GM23338 (cell line): ENCODE measurements at regions not wholly inside any gene's neighbourhood (a gene's known extent, or its start where the extent isn't known, plus 50 kb on each side); places are given as distances from the start of the nearest gene placed in this dataset.

Experiments used
- ATAC-seq: fragments of 200-7000 bp; cut with Tn5 transposase; 3 replicates; pipeline ENCODE4 v1.9.1; 2020
- DNase-seq: peaks from one replicate; pipeline ENCODE4 v3.0.0-alpha.2; 2015; ENCODE audit warnings: low spot score
- H2AFZ ChIP-seq: fragments of 200-600 bp; sonication (generic); 2 replicates; pipeline ENCODE4 v1.8.0; 2016; ENCODE audit warnings: antibody characterized with exemption, mild to moderate bottlenecking, moderate library complexity
- H3F3A ChIP-seq: fragments of 200-600 bp; sonication (generic); replicated peaks from 2 replicates; pipeline ENCODE4 v1.8.0; 2017; ENCODE audit warnings: antibody characterized with exemption, mixed run types, low read depth
- H3K27ac ChIP-seq: fragments of 200-600 bp; sonication (generic); 2 replicates; pipeline ENCODE4 v1.6.1; 2016; ENCODE audit warnings: low read depth
- H3K27me3 ChIP-seq: fragments of 200-600 bp; sonication (generic); 2 replicates; pipeline ENCODE4 v1.8.0; 2016; ENCODE audit warnings: mild to moderate bottlenecking, mixed run types, moderate library complexity; ENCODE audit not compliant: insufficient read depth
- H3K36me3 ChIP-seq: fragments of 200-600 bp; sonication (generic); 2 replicates; pipeline ENCODE4 v1.8.0; 2016; ENCODE audit warnings: mild to moderate bottlenecking; ENCODE audit not compliant: insufficient read depth
- H3K4me1 ChIP-seq: fragments of 200-600 bp; sonication (generic); 2 replicates; pipeline ENCODE4 v1.8.0; 2016; ENCODE audit warnings: mild to moderate bottlenecking, moderate library complexity; ENCODE audit not compliant: insufficient read depth
- H3K4me2 ChIP-seq: fragments of 200-600 bp; sonication (generic); 2 replicates; pipeline ENCODE4 v1.7.1; 2017; ENCODE audit warnings: mixed run types
- H3K4me3 ChIP-seq: fragments of 200-600 bp; sonication (generic); 2 replicates; pipeline ENCODE4 v1.6.1; 2016; ENCODE audit warnings: mixed run types
- H3K79me2 ChIP-seq: fragments of 200-600 bp; sonication (generic); replicated peaks from 2 replicates; pipeline ENCODE4 v1.8.0; 2017; ENCODE audit warnings: mild to moderate bottlenecking; ENCODE audit not compliant: insufficient read depth
- H3K9me2 ChIP-seq: fragments of 200-600 bp; sonication (generic); 2 replicates; pipeline ENCODE4 v1.8.0; 2017; ENCODE audit not compliant: insufficient read depth
- H4K20me1 ChIP-seq: fragments of 200-600 bp; sonication (generic); replicated peaks from 2 replicates; pipeline ENCODE4 v1.8.0; 2017; ENCODE audit warnings: mild to moderate bottlenecking; ENCODE audit not compliant: insufficient read depth
- H3K27ac Mint-ChIP-seq: 2 replicates; pipeline ENCODE4 v1.8.0; 2020; ENCODE audit warnings: inconsistent platforms, mild to moderate bottlenecking, moderate library complexity, mixed read lengths
- H3K27me3 Mint-ChIP-seq: 3 replicates; pipeline ENCODE4 v1.8.0; 2022; ENCODE audit warnings: low read depth, mild to moderate bottlenecking, moderate library complexity, mixed read lengths, inconsistent platforms; ENCODE audit not compliant: insufficient read depth, poor library complexity
- H3K36me3 Mint-ChIP-seq: 3 replicates; pipeline ENCODE4 v1.8.0; 2021; ENCODE audit warnings: low read depth, mild to moderate bottlenecking, inconsistent platforms, moderate library complexity, mixed read lengths
- H3K4me1 Mint-ChIP-seq: 3 replicates; pipeline ENCODE4 v1.8.0; 2020; ENCODE audit warnings: mild to moderate bottlenecking, inconsistent platforms, mixed read lengths
- H3K4me3 Mint-ChIP-seq: 3 replicates; pipeline ENCODE4 v1.8.0; 2021; ENCODE audit warnings: moderate library complexity, mild to moderate bottlenecking, inconsistent platforms, mixed read lengths
- H3K9me3 Mint-ChIP-seq: 3 replicates; pipeline ENCODE4 v1.8.0; 2020; ENCODE audit warnings: moderate library complexity, mild to moderate bottlenecking, inconsistent platforms, mixed read lengths
- CREB1 ChIP-seq: fragments of 250-450 bp; sonication (Bioruptor Pico); IDR thresholded peaks from 2 replicates; pipeline ENCODE4 v1.5.0; 2020; ENCODE audit warnings: low read depth, mild to moderate bottlenecking, moderate library complexity
- JUNB ChIP-seq: IDR thresholded peaks from one replicate; pipeline ENCODE4 v1.6.1; 2016; ENCODE audit warnings: antibody characterized with exemption; ENCODE audit not compliant: unreplicated experiment
- NANOG ChIP-seq: IDR thresholded peaks from 2 replicates; pipeline ENCODE4 v1.6.1; 2016; ENCODE audit warnings: antibody characterized with exemption, borderline replicate concordance
- POLR2AphosphoS5 ChIP-seq: IDR thresholded peaks from 2 replicates; pipeline ENCODE4 v1.6.1; 2016; ENCODE audit warnings: antibody characterized with exemption, low read depth
- STAT1 ChIP-seq: IDR thresholded peaks from one replicate; pipeline ENCODE4 v1.6.1; 2016; ENCODE audit warnings: antibody characterized with exemption; ENCODE audit not compliant: unreplicated experiment
- ZNF114 ChIP-seq: fragments of 250-450 bp; sonication (Bioruptor Pico); IDR thresholded peaks from 2 replicates; pipeline ENCODE4 v1.5.0; 2020; ENCODE audit warnings: mild to moderate bottlenecking, moderate library complexity
- TF ChIP-seq, protein P1 (sequence below): fragments of 250-450 bp; sonication (Bioruptor Pico); IDR thresholded peaks from 2 replicates; pipeline ENCODE4 v1.5.0; 2020; ENCODE audit warnings: mild to moderate bottlenecking, moderate library complexity
- TF ChIP-seq, protein P2 (sequence below): IDR thresholded peaks from 2 replicates; pipeline ENCODE4 v1.6.1; 2016; ENCODE audit warnings: antibody characterized with exemption

DNA sequence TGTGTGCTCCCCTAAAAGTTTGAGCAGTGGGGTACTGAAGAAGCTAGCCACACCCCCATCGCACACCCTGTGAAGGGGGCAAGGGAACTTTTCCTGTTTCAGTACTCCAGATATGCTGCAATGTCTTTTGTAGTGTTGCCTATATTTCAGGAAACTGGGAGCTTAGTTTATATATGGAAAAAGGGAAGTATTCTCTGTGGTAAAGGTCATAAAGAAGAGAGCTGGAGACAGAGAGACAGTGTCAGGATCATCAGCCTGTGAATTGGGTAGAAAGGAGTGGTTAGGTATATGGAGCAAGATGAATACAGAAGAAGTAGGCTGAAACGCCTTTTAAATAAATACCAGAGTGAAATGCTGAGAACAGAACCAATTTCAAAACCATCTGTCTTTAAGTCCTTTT lies 82.2 kb upstream of the C9orf72 start (continued):
- TF ChIP-seq, protein P1, sequence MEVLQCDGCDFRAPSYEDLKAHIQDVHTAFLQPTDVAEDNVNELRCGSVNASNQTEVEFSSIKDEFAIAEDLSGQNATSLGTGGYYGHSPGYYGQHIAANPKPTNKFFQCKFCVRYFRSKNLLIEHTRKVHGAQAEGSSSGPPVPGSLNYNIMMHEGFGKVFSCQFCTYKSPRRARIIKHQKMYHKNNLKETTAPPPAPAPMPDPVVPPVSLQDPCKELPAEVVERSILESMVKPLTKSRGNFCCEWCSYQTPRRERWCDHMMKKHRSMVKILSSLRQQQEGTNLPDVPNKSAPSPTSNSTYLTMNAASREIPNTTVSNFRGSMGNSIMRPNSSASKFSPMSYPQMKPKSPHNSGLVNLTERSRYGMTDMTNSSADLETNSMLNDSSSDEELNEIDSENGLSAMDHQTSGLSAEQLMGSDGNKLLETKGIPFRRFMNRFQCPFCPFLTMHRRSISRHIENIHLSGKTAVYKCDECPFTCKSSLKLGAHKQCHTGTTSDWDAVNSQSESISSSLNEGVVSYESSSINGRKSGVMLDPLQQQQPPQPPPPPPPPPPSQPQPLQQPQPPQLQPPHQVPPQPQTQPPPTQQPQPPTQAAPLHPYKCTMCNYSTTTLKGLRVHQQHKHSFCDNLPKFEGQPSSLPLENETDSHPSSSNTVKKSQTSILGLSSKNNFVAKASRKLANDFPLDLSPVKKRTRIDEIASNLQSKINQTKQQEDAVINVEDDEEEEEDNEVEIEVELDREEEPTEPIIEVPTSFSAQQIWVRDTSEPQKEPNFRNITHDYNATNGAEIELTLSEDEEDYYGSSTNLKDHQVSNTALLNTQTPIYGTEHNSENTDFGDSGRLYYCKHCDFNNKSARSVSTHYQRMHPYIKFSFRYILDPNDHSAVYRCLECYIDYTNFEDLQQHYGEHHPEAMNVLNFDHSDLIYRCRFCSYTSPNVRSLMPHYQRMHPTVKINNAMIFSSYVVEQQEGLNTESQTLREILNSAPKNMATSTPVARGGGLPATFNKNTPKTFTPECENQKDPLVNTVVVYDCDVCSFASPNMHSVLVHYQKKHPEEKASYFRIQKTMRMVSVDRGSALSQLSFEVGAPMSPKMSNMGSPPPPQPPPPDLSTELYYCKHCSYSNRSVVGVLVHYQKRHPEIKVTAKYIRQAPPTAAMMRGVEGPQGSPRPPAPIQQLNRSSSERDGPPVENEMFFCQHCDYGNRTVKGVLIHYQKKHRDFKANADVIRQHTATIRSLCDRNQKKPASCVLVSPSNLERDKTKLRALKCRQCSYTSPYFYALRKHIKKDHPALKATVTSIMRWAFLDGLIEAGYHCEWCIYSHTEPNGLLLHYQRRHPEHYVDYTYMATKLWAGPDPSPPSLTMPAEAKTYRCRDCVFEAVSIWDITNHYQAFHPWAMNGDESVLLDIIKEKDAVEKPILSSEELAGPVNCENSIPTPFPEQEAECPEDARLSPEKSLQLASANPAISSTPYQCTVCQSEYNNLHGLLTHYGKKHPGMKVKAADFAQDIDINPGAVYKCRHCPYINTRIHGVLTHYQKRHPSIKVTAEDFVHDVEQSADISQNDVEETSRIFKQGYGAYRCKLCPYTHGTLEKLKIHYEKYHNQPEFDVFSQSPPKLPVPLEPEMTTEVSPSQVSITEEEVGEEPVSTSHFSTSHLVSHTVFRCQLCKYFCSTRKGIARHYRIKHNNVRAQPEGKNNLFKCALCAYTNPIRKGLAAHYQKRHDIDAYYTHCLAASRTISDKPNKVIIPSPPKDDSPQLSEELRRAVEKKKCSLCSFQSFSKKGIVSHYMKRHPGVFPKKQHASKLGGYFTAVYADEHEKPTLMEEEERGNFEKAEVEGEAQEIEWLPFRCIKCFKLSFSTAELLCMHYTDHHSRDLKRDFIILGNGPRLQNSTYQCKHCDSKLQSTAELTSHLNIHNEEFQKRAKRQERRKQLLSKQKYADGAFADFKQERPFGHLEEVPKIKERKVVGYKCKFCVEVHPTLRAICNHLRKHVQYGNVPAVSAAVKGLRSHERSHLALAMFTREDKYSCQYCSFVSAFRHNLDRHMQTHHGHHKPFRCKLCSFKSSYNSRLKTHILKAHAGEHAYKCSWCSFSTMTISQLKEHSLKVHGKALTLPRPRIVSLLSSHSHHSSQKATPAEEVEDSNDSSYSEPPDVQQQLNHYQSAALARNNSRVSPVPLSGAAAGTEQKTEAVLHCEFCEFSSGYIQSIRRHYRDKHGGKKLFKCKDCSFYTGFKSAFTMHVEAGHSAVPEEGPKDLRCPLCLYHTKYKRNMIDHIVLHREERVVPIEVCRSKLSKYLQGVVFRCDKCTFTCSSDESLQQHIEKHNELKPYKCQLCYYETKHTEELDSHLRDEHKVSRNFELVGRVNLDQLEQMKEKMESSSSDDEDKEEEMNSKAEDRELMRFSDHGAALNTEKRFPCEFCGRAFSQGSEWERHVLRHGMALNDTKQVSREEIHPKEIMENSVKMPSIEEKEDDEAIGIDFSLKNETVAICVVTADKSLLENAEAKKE (CRISPR knock-in tag), result no peak
- TF ChIP-seq NANOG, result no peak
- TF ChIP-seq, protein P2, sequence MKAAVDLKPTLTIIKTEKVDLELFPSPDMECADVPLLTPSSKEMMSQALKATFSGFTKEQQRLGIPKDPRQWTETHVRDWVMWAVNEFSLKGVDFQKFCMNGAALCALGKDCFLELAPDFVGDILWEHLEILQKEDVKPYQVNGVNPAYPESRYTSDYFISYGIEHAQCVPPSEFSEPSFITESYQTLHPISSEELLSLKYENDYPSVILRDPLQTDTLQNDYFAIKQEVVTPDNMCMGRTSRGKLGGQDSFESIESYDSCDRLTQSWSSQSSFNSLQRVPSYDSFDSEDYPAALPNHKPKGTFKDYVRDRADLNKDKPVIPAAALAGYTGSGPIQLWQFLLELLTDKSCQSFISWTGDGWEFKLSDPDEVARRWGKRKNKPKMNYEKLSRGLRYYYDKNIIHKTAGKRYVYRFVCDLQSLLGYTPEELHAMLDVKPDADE, result no peak
- TF ChIP-seq STAT1, result no peak
- TF ChIP-seq JUNB, result no peak
- TF ChIP-seq POLR2AphosphoS5, result no peak
- no peak for TF ChIP-seq ZNF114 (CRISPR knock-in tag)

GRCh38 chr9:27659001-27659400 lies 85.7 kb upstream of the C9orf72 start:
- ATAC-seq (no peak), DNase-seq (no peak)
- no peaks in the 10 kb centered on the region for H4K20me1 ChIP-seq
- no peak overlapping the region for H3K27ac ChIP-seq
- H3F3A ChIP-seq, result no peaks in the 10 kb centered on the region
- H2AFZ ChIP-seq, result no peak overlapping the region
- Mint-ChIP-seq H3K27ac (no peak overlapping the region), H3K36me3 (no peaks in the 10 kb centered on the region), H3K4me3 (no peak overlapping the region), H3K27me3 (no peaks in the 10 kb centered on the region), H3K4me1 (peaks cover 7% of the 10 kb centered on the region), H3K9me3 (no peaks in the 10 kb centered on the region)
- H3K4me1 ChIP-seq, result peaks cover 10% of the 10 kb centered on the region; the same call in 1 of the 2 replicates
- H3K36me3 ChIP-seq, result no peaks in the 10 kb centered on the region
- H3K9me2 ChIP-seq, result peaks cover 5% of the 10 kb centered on the region; the same call in 1 of the 2 replicates
- H3K27me3 ChIP-seq, result no peaks in the 10 kb centered on the region
- no peak overlapping the region for H3K4me3 ChIP-seq
- H3K4me2 ChIP-seq, result no peak overlapping the region
- H3K79me2 ChIP-seq, result no peaks in the 10 kb centered on the region
- TF ChIP-seq CREB1 (CRISPR knock-in tag), result no peak
- no peak for TF ChIP-seq STAT1
